ELF-1 (cell line): ENCODE measurements at regions not wholly inside any gene's neighbourhood (a gene's known extent, or its start where the extent isn't known, plus 50 kb on each side); places are given as distances from the start of the nearest gene placed in this dataset.

ENCODE experiments used
- DNase-seq: peaks from one replicate; pipeline ENCODE4 v3.0.0-alpha.2; 2016; ENCODE audit warnings: low read depth, low spot score

DNA sequence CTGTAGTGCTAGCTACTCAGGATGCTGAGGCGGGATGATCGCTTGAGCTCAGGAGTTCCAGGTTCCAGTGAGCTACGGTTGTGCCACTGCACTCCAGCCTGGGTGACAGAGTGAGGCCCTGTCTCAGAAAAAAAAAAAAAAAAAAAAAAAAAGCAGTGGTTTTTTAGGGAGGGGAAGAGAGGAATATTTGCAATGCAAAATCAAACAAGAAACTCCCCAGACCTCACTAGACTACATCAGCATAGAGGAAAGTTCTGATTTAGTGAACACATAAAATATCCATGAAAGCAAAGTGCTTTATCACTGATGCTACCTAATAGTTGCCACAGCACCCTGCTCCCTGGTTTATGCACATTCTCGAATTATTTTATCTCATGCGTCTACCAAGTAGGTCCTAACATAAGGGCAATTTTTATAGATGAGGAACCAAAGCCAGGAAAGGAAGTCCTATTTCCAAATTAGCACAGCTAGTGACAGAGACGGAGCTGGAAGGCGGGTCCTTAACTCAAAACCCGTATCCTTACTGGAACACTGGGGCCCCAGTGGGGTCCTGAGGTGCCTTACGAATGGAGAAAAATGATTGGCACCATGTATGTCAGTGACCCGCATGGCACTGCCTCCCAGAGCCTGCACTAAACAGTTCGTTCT is 50.7 kb upstream of the GPR157 start:
- DNase-seq, result no peak

DNA sequence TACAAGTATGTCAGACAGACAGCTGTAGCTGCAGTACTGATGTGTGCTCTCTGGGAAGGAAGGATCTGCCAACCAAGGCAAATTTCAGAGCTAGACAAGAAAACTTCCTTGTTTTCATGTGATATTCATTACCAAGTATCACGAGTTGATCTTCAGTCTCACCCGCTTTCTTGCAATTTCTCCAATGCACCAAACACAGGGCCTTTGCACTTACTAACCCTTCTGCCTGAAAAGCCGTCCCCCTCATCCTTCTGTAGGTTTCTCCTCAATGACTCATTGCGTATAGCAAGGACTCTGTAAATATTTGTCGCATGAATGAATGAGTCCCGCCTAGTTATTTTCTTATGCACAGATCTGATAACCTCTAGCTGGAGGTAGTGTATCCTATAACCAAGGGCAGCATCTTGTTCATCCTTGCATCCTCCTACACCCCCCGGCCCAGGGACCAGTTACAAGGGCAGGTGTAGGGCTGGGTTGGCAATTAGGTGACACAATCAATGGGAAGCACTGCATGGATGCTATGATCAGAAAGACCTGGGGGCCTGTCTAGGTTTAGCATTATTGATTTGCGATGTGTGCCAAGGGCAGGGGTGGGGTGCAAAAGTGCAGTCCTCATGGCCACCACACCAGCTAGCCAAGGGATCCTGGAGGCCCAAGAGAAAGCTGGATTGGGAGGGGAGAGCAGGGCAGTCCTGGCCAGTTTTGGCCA is 51.4 kb upstream of the GPR157 start:
- DNase-seq, result no peak

DNA sequence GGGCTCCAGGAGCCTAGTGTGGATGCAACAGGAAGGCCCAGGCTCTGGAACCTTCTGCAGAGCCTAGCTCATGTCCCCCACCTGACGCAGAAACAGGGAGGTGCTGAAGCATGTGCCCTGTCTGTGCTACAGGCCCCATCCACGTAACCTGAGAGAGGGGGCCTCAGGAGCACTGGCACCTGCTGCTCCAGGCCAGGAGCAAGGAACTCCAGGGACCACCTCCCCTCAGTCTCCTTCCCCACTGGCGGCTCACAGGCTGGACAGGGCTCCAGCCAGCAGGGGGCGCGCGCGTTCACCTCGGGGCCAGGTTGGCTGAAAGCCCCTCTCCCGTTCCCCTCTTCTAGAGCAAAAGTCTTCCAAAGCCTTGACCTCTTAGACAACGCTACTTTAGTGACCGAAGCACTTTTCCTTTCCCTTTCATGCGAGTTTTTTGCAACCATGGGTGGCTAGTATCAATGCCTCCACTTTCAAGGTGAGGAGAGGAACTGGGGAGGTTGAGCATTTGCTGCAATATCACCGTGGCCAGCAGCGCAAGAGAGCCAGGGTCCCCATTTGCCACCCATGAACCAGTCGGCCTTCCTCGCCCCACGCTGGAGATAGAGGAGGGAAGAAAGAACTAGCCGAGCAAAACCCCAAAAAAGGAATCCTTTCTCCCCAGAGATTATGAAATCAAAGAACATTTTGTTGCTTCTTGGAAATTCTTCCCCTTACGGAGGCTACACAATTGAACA is 52.4 kb upstream of the GPR157 start:
- peak; percentile 88 for DNase-seq

DNA sequence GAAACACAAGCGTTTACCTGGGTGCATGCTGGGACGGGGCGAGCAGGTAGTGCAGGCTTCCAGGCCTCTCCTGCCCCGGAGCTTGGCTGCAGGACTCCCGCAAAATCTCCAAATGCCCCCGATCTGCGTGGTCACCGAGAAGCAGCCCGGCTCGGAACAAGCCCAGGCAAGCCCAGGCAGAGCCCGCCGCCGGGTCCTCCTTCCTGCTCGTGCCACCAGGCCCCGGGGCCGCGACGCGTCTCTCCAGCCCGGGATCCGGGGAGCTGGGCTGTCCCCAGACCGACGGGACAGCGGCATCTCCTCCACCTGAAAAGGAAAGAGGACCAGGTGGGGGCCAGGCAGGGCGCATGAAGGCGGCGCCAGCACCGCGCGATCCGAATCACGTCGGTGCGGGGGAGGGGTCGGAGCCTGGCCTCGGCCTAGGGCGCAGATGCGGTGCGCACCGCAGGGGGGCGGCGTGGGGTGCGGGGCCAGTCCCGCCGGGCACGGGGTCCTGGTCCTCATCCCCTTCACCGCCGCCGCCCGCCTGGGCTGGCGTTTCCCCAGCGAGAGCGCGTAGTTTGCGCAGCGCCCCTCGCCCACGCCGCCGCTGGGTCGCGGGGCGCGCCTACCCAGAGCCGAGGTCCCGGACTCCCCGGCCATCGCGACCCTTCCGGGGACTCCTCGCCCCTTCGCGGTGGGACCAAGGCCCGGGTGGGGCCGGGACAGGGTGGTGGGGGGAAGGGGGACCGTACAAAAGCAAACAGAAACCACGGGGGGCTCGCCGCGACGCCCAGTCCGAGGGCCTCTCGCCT is 52.4 kb upstream of the H6PD start:
- DNase-seq, result peak; percentile 63

DNA sequence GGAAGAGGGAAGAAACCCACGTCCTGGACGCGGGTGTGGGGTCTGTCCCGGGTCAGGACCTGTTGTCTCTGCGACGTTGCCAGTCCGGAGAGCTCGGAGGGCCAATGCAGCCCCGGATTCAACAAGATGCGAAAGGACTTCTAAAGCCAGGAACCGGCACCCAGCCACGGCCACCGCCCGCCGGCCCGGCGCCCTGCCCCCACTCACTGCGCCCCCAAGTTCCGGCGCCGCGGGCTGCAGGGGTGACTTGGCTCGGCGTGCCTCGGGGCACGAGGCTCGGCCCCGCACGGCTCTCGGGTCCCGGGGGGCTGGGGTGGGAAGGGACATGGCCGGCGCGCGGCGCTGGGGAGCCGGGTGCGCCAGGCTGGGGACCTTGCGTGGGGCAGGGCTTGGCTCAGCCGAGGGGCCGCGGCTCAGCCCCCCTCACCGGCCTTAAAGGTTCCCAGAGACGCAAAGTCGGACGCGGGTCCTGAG is 51.8 kb upstream of the H6PD start:
- DNase-seq, result no peak

DNA sequence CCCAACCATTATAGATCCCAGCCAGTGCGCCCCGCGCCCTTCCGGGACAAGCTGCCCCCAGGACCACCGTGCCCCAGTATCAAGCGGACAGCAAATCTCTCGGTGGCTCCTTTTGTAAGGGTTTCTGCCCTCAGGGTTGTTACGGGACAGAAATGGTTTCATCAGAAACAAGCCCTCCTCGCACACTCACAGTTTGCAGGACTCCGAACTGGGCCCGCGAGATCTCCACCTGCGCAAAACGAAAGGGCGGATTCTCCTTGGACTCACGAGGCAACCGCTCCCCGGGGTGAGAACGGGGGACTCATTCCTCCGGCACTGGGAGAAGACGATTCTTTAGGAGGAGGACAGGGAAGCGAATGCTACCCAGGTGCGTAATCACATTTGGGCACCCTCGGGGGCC is 51.1 kb upstream of the H6PD start:
- peak; percentile 39 for DNase-seq

DNA sequence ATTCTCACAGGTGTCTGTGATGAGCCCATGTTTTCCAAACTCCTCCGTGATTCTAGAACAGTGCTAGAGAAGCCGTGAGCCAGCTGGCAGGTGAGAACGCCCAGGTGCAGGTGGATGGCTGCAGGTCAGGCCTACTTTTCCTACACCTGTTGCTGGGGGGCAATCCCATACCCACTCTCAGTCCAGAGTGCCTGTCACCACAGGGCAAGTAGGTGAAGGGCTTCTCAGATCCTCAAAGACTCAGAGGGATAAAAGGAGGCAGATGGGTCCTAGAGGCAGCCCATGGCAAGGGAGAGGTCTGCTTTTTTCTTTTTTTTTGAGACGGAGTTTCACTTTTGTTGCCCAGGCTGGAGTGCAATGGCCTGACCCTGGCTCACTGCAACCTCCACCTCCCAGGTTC is 50.7 kb upstream of the H6PD start:
- no peak for DNase-seq

DNA sequence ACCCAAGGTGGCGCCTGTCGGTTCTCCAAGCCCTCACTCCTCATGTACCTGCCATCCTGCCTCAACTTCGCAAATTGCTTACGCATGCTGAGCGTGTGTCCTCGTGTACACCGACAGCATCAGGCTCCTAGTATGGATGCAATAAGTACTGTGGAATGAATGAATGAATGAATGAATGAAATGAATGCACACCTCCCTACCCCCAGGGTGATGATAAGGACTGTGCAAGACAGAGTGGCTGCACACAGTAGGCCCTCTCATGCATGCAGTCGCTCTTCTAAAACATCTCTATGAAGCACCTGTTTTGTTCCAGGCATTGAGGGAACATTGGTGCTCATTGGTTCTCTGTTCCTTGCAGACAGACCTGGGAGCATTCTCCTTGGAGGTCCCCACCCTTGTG is 49.8 kb upstream of the H6PD start:
- no peak for DNase-seq
